SU-DHL-6 (cell line): ENCODE measurements at regions not wholly inside any gene's neighbourhood (a gene's known extent, or its start where the extent isn't known, plus 50 kb on each side); places are given as distances from the start of the nearest gene placed in this dataset.

ENCODE experiments used
- CTCF ChIP-seq: fragments of 200-600 bp; sonication (generic); IDR thresholded peaks from one replicate; pipeline ENCODE4 v1.5.1; 2017; ENCODE audit warnings: antibody characterized with exemption, mild to moderate bottlenecking, low read length, moderate library complexity; ENCODE audit not compliant: insufficient read depth, poor library complexity, severe bottlenecking
- EZH2phosphoT487 ChIP-seq: fragments of 200-600 bp; sonication (generic), shearing (Covaris generic); conservative IDR thresholded peaks from 2 replicates; pipeline ENCODE4 v1.6.1; 2018; ENCODE audit warnings: mild to moderate bottlenecking, antibody characterized with exemption, low read length, moderate library complexity, mixed read lengths

DNA sequence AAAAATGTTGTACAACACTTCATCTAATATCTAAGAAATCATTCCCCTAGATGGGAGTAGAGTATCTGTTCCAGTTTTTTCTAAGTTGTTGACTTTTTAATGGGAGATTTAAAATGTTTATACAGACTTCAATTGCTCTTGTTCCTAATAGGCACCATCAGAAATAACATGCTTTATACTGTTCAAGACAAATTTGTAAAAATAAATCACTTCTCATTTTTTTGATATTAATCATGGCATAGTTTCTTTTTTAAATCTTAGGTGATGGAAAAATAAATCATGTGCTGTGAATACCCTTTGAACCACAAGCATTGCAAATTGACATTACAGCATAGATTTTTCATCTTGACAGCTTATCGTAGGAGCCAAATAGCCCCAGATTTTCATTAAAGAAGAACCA lies 473.5 kb upstream of the MGAT4C start:
- TF ChIP-seq CTCF (no peak), EZH2phosphoT487 (no peak)
